ENCODE measurements at regions not wholly inside any gene's neighbourhood (a gene's known extent, or its start where the extent isn't known, plus 50 kb on each side); places are given as distances from the start of the nearest gene placed in this dataset.

DNA sequence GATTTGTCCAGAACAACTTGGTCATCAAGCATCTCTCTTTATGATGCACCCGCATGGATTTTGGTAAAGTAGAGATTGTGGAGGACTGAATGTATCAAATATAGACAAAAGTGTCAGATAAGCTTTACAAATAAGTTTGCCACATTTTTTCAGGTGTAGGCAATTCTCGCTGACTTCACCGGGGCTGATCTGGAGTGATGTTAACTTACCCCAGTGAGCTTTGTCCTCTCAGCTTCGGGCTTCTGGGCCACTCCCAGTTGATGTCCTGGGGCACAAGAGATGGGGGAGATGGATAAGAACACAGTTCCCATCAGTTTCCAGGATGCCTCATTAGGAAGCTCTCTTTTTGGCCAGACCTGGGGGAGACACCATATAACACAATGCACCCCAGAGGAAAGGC is 117.7 kb downstream of the ETS2 start:
- no peak for FAIRE-seq

DNA sequence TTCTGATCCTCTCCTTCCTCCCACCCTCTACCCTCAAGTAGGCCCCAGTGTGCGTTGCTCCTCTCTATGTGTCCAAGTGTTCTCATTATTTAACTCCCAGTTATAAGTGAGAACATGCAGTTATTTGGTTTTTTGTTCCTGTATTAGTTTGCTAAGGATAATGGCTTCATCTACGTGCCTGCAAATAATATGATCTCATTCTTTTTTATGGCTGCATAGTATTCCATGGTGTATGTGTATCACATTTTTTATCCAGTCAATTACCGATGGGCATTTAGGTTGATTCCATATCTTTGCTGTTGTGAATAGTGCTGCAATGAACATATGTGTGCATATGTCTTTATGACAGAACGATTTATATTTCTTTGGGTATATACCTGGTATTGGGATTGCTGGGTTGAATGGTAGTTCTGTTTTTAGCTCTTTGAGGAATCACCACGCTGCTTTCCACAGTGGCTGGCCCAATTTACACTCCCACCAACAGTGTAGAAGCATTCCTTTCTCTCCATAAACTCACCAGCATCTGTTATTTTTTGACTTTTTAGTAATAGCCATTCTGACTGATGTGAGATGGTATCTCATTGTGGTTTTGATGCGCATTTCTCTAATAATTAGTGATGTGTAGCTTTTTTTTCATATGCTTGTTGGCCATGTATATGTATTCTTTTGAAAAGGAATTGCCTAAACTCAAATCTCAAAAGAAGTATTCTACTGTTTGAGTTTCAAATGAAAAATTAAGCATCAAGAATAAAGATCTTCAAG is 116.9 kb downstream of the ETS2 start:
- FAIRE-seq = no peak

DNA sequence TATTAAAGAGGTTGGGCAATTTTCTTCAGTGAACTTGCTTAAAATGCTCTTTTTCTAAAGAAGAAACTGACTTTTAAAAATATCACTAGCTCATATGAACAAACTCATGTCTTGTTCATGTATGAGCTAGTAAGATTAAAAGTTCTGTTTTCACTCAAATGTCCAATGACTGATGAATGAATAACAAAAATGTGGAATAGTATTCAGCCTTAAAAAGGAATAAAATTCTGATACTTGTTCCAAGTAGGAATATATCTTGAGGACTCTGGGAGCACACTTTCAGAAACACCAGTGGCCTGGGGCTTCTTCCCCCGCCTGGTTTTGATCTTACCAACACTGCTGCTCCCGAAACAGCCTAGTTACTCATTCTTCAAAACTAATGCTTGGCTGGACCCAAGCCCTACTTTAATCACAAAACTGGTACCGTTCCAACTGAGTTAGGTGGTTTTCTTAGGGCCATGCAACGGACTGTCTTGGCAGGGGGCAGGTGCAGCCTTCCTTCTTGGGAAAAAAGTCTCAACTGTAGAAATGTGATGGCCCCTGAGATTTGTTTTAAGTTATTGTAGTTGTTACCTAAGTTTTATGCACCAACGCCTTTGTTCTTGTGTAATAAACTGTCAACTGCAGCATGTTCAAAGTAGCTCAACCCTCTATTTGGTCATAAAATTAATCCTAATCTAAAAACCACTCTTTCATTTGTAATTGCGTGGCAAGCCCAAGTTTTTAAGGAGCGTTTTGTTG is 116.0 kb downstream of the ETS2 start:
- FAIRE-seq = no peak

DNA sequence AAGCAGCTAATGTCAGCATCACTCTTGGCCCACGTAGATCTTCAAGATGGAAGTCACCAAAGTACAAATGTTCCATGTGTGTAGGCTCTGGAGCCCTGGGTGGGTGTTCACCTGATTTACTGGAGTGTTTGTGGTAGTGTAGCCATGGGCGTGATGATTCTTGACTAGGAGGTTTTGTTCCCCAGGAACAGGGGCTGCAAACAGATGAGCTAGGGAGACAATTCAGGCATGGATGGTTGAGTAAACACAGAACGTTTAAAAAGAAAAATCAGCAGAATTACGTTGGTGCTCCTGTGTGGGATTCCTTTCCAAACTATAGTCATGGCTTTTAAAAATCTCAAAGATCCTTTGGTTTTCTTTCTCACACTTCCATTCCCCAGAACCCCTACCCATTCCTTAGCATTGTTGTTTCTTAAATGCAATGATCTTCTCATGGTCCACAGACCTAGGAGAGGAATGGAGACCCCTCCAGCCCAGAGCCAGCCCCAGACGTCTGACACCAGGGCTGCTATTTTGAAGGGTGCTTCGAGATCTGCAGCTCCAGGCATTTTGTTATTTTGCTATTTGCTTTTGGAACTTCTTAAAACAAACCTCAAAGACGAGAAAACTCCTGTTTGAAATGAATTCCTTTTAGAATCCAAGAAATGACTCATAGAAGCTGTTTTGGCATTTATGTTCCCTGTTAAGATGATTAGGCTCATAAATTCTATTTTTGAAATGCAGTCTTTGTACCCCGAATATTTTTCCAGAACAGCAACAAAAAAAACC is 115.1 kb downstream of the ETS2 start:
- FAIRE-seq = no peak

DNA sequence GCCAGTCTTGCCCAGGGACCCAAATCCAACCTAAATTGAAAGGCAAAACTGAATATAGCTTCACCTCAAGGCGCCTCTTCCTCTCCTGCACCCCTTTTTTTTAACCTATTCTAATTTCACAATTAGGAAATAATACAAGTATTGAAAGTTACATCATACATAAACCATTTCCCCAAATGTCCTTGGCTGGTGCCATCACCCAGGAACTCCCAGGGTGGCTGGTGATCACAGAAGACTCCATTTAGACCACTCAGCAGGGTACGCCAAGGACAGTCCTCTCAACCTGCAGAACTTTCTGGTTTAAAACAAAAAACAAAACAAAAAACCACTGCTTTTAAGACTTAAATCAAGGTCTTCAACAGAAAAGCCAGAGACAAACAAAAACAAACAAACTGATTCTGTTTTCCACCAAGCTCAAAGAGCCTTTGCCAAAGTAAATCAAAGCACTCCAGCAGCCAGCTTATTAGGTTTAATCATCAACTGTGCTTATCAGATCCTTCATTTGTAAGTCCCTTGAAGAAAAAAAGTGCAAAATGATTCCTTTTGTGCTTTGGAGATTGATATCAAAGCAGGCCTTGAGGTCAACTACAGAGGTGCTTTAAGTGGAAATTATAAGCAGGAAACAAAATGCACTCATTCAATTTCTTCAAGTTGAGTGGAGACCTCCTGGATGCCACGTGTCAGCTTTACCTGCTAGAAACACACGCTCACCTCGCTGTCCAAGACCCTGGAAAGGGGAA is 113.0 kb downstream of the ETS2 start:
- no peak for FAIRE-seq

DNA sequence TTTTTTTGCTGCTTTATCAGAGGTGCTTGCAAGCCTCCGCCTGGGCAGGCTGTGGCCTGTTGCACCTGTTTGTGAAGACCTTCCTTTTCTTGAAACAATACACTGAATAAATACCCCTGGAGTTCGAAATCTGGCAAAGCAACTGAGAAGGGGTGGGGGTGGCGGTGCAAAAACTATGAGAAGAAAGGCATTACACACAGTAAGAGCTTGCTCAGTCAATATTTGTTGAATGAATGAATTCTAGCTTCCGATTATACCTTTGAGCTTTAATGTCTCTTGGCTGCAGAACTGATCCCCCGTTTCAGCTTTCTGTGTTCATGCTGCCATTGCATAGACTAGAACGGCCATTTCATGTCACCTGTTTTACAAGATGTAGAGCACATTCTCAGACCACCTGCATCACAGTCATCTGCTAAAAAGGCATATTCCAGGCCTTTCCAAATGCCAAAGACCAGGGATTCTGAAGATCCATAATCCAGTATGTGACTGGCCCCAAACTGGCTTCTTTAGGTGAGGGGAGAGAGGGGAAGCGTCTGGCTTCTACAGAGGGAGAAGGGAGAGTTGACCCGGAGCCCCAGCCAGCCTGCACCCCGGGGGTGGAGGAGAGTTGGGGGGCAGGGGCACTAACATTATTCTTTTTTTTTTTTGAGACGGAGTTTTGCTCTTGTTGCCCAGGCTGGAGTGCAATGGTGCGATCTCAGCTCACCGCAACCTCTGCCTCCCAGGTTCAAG is 111.5 kb downstream of the ETS2 start:
- FAIRE-seq = no peak

DNA sequence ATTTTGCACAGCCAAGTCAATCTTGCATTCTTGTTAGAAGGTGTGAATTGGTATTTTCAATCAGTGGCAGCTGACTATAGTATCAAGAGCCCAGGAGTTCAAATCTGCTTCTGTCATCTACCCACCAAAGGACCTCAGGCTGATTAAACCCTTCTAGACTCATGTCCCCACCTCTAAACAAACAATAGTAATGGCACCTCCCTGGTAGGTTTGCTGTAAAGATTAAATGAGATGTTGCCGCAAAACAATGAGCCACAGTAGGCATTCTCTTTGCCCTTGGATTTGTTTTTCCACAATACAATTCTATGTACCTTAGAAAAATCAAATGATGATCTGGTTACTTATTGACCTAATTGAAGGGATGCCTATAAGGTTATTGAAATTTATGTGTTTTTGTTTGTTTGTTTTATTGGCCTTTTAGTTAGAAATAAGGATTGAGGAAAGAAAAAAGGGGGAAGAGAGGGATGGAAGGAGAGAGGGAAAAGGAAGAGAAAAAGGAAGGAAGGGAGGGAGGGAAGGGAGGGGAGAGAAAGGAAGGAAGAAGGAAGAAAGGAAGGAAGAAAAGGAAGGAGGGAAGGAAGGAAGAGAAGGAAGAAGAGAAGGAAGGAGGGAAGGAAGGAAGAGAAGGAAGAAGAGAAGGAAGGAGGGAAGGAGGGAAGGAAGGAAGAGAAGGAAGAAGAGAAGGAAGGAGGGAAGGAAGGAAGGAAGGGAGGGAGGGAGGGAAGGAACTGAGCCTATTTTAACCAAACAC is 110.7 kb downstream of the ETS2 start:
- FAIRE-seq = no peak

DNA sequence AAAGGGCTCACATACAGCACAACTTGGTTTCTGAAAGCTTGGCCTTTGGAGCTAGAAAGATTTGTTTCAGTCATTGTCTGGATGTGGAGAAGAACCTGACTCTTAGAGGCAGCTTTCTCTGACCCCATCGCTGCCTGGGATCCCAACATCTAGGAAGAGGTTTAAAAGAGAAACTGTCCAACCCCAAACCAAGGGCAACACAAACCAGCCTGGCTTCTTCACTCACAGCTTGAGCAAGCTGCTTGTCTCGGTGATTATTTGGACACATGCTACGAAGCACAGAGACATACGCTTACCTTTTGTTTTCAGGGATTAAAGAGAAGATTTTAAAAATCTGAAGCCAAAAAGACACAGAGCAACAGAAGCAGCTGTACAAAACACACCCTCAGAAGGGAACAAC is 109.8 kb downstream of the ETS2 start:
- no peak for FAIRE-seq

DNA sequence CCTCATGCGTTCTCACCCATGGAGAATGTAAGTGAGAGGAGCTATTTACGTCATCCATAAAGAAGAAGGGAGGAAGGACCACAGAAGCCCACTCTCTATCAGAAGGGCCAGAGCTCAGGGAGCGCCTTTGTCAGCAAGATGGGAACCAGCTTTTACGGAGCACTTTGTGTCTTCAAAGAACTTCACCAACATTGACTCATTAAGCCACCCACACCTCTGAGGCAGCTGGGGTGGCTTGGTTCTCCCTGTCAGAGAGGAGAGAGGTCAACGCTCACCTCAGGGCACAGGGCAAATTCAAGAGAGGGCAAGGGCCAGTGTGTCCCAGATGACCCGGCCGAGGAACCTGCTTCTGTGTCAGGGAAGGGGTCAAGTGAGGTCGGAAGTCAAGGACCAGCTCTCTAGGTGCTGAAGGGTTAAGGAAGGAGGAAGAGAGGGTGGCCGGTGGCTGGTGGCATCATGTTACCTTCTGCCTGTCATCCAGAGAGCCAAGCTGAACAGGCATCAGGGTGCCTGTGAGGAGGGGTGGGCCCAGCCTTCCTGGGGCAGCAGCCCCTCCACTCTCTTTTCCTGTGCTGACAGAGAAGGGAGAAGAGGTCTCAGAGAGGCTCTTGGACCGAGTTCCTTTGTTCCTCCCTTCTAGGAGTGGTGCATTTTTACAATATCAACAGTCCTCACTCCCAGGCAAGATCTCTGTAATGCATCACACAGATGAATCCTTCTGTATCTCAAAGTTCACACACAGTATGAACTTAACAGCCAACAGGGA is 109.0 kb downstream of the ETS2 start:
- no peak for FAIRE-seq

DNA sequence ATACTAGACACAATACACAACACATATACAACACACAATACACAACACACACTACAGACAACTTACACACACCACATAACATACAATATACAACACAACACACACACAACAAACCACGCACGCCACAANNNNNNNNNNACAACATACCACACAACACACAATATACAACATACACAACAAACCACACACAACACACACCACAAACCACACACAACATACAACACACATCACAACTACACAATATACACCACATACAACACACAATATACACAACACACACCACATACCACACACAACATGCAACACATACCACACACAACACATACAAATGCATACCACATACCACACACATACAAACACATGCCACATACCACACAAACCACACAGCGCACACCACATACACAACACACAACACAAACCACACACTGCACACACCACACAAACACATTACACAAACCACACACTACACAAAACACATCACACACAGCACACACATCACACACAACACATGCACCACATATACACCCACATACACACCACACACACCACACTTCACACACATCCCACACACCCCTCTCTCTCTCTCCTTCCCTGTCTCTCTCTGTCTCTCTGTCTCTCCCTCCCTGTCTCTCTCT is 108.3 kb downstream of the ETS2 start:
- FAIRE-seq = no peak

DNA sequence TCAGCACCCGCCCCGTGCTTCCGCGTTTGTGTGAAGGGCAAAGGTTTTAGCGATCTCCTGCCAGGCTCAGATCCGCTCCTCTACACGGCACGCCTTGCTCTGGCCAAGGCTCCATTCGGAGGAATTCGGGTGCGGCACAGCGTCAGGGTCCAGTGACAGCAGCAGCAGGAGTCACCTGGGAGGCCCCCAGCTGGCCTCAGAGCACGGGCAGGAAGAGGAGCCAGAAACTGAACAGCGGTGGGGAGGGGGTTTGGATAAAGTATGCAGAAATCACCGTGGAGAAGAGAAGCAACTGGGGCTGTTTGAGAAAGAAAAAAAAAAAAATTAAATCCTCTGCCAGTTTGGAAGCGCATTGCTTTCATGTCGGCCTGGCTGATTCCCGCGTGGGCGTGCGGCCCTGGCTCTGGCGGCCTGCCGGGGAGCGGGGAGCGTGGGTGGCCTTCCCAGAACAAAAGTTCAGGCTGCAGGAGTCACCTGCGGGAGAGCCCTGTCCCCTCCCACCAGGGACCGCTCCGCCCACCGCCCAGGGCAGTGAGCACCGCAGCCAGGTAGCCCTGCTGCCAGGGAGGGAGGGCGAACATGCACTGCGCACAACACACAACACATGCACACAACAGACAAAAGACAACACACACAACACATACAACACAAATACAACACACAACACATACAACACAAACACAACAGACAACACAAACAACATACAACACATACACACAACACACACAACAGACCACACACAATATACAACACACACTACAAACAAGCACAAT is 107.6 kb downstream of the ETS2 start:
- no peak for FAIRE-seq

DNA sequence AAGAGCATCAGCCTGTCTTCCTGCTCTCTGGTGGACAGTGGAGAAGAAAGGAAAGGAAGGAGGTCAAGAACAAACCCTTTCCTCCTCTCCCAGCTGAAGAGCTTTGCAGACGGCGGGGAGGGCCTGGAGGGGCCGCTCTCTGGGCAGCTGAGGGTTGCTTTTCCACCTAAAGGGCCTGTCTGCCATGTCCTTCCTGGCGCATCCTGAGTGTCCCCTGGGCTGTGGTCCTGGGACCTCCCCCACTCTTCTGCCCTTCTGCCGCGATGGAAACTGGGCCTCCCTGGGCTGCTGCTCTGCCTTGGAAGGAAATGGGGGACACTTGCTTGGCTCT is 107.0 kb downstream of the ETS2 start:
- no peak for FAIRE-seq

DNA sequence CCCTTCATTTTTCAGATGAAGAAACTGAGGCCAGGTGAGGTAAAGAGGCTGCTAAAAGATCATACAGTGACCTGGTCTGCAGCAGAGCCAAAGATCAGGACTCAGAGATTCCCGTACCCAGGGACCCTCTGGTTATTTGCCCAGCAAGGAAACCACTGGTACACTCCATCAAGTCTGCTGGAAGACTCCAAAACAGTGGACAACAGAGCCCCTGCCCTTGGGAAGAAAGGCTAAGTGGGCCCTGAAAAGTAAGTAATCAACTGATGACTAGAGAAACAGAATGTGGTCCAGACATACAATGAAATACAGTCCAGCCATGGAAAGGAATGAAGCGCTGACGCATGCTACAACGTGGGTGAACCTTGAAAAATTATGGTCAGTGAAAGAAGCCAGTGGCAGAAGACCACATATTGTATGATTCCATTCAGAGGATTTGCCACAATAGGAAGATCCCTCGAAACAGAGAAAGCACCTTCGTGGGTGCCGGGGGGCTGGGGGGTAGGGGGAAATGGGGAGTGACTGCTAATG is 106.4 kb downstream of the ETS2 start:
- FAIRE-seq = no peak

DNA sequence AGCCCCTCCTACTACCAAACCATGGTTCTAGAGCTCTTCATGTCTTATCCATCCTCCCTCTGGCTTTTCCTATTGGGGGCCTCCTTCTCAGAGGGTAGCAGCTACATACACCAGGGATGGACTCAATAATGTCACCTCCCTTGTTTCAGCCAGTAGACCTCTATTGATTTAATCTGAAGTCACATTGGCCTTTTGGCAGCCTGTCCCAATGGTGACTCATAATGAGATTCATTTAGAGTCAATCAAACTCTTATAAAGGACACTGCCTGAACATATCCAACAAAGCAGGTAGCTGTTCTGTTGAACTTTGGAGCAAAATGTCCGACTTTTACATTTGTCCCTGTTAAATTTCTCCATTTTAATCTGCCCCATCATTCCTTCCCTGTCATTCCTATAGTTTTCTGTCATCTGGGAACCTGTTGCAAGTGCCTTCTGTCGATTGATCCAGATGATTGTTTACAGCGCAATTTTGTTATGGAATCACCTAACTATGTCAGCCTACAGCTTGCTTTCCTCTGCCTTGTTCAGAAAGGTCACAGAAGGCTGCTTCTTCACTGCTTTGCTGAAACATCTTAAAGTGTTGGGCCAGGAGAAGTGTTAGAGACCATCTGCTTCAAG is 105.9 kb downstream of the ETS2 start:
- FAIRE-seq = no peak

DNA sequence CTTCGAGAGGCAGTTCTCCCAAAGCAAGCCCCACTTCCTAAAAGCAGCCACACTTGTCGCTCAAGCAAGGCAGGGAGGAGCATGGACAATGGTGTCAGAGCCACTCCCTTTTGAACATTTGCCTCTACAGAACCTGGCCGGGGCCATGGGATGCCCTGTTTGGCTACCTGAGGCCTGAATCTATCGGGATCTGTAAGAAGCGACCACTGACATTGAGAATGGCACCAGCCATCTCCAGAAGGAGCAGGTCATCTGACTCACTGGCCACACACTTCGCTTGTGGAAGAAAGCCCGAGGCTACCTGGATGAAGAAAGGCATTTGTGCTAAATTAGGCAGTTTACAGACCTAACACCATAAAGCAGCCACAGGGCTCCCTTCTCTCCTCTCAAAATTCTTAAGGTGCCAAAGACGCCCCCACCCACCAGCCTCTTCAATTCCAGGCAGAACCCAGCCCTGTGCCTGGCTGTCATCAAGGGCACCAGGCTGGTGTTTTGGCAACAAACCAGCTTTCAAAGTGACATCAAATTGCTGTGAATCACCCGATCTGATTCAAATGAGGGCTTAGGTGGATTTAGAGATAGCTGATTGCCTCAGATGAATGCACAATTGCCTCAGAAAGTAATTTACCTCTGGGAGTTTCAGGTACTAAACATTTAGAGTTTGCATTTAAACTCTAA is 104.8 kb downstream of the ETS2 start:
- no peak for FAIRE-seq

DNA sequence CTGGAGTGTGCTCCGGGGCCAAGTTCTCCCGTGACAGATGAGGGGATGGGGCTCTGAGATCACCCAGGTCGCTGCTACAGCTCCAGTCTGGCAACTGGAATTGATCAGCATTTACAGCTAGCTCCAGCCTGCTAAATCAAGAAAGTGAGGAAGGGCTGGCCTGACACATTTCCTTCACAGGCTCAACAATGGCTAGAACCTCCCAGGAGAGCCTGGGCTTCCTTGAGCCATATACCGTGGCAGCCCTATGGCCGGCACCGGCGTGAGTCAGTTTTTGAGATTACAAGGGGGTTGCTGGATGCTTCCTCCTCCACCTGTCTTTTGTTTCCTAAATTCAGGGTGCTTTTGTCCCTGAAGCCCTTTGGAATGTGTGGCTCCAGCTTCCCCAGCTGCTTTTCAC is 104.2 kb downstream of the ETS2 start:
- FAIRE-seq = no peak

DNA sequence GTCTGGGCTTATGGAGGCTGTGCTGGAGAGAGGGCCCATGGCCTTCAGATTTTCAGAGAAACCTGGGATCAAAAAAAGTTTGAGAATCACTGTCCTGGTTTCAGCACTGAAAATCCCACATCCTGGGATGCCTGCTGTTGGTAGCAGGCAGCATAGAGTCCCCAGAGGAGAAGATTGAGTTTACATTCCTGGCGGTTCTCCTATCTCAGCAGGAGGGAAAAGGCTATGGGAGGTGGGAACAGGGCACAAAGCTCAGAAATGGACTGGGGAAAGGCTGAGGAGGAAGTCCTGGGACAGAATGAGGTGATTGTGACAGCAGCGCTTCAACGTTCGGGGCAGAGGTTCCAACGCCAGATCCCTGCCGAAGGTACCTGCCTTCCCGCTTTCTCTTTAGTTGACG is 103.4 kb downstream of the ETS2 start:
- FAIRE-seq = no peak

DNA sequence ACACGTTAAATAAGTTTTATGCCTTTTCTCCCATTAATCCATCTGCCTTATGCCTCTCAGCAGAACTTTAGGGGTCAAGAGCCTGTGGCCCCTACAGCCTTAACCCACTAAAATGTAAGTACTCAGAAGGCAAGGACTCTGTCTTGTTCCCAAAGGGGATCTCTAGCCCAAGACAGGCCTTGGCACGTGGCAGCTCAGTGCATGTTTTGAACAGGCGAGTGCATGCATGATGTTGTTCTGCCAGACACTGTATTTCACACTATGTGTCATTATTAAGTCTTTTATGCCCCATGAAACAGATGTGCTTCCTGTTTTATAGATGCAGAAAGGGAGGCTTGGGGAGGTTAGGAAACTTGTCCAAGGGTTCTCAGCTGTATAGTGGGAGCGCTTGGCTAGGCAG is 102.8 kb downstream of the ETS2 start:
- FAIRE-seq = no peak

Data from A204.1 (cell line).